ENCODE measurements at regions not wholly inside any gene's neighbourhood (a gene's known extent, or its start where the extent isn't known, plus 50 kb on each side); places are given as distances from the start of the nearest gene placed in this dataset.

DNA sequence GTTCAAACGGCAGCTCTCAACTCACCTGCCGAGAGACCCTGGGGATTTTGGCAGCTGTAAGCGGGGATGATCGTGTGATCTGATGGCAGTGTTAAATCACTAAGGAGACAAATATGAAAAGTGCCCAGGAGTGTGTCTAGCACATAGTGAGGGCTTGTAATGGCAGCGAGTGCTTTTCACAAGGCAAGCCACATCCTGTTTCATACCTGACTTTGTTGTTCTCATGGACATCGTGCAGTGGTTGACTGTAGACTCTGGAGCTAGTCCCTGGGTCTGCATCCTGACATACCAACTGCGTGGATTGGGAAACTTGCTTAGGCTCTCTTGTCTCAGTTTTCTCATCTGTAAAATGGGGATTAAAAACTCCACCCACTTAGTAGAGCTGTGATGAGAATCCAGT is 148.5 kb downstream of the VRK1 start:
- TF ChIP-seq RFX5 (IDR thresholded peaks at IDR 0.05; ENCODE audit: low read depth, low read length) (no peak), BHLHE40 (IDR thresholded peaks at IDR 0.05; ENCODE audit: low read depth, low read length) (no peak), CEBPB (IDR thresholded peaks at IDR 0.05; ENCODE audit: low read depth, low read length) (no peak), POLR2A (IDR thresholded peaks at IDR 0.05; ENCODE audit: low read depth, low read length) (no peak), RCOR1 (IDR thresholded peaks at IDR 0.05; ENCODE audit: insufficient replicate concordance, low read length) (no peak), RAD21 (IDR thresholded peaks at IDR 0.05; ENCODE audit: low read length) (no peak), FOS (IDR thresholded peaks at IDR 0.05; ENCODE audit: low read depth, low read length) (no peak), MAFK (IDR thresholded peaks at IDR 0.05; ENCODE audit: low read depth, low read length) (no peak), SMC3 (IDR thresholded peaks at IDR 0.05; ENCODE audit: low read depth, low read length) (no peak)
- TF ChIP-seq, protein P1, sequence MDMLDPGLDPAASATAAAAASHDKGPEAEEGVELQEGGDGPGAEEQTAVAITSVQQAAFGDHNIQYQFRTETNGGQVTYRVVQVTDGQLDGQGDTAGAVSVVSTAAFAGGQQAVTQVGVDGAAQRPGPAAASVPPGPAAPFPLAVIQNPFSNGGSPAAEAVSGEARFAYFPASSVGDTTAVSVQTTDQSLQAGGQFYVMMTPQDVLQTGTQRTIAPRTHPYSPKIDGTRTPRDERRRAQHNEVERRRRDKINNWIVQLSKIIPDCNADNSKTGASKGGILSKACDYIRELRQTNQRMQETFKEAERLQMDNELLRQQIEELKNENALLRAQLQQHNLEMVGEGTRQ (IDR thresholded peaks at IDR 0.05; ENCODE audit: low read depth, low read length), result no peak
- TF ChIP-seq, protein P2, sequence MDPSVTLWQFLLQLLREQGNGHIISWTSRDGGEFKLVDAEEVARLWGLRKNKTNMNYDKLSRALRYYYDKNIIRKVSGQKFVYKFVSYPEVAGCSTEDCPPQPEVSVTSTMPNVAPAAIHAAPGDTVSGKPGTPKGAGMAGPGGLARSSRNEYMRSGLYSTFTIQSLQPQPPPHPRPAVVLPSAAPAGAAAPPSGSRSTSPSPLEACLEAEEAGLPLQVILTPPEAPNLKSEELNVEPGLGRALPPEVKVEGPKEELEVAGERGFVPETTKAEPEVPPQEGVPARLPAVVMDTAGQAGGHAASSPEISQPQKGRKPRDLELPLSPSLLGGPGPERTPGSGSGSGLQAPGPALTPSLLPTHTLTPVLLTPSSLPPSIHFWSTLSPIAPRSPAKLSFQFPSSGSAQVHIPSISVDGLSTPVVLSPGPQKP (IDR thresholded peaks at IDR 0.05; ENCODE audit: borderline replicate concordance, low read depth, low read length), result no peak
- in situ Hi-C loops (cut with MboI; ENCODE audit: low sequenced_read_pairs) (no loop called here), dilution Hi-C loops (cut with HindIII; ENCODE audit: low sequenced_read_pairs, unreplicated experiment) (no loop called here), intact Hi-C loops (cut with micrococcal nuclease) (no loop called here)
- H2AK9ac ChIP-seq (replicated peaks; ENCODE audit: low read depth, low read length, poor library complexity), result no peak overlapping the region
- DNase-seq (no peak), ATAC-seq (ENCODE audit: low read depth) (no peak)
- H3K36me3 ChIP-seq (ENCODE audit: control insufficient read depth, insufficient read depth, low read length), result no peaks in the 10 kb centered on the region
- H3K79me1 ChIP-seq (ENCODE audit: low read depth in 1 of 2, low read length in 2 of 2), result no peaks in the 10 kb centered on the region
- no peak overlapping the region for H3K18ac ChIP-seq (ENCODE audit: low read depth, low read length)
- peaks cover 32% of the 10 kb centered on the region for H3K9me3 ChIP-seq (ENCODE audit: control insufficient read depth, insufficient read depth, low read length)
- no peak overlapping the region for H3K56ac ChIP-seq (ENCODE audit: extremely low read depth, insufficient read depth, low read length)
- H3K4ac ChIP-seq (ENCODE audit: low read depth, low read length), result no peak overlapping the region
- H3K9ac ChIP-seq (ENCODE audit: low read depth, low read length), result no peak overlapping the region
- POLR2A ChIA-PET (ENCODE audit: unreplicated experiment), result no interaction called here
- H3K4me2 ChIP-seq (ENCODE audit: low read depth, low read length), result no peak overlapping the region
- H3K14ac ChIP-seq (replicated peaks; ENCODE audit: low read depth, low read length), result no peak overlapping the region
- no peak overlapping the region for H2AFZ ChIP-seq (replicated peaks; ENCODE audit: low read length, poor library complexity)
- H2BK20ac ChIP-seq (ENCODE audit: low read depth, low read length), result no peak overlapping the region
- no peak overlapping the region for H2AK5ac ChIP-seq (ENCODE audit: low read depth, low read length)
- no peak overlapping the region for H2BK15ac ChIP-seq (ENCODE audit: low read depth, low read length)
- H4K8ac ChIP-seq (ENCODE audit: low read depth in 2 of 2, low read length in 2 of 2), result no peak overlapping the region
- no peak overlapping the region for H2BK5ac ChIP-seq (ENCODE audit: low read depth, low read length, poor library complexity, severe bottlenecking)
- no peaks in the 10 kb centered on the region for H3K9me1 ChIP-seq (ENCODE audit: insufficient read depth, low read length)
- no peaks in the 10 kb centered on the region for H3K27me3 ChIP-seq (ENCODE audit: control insufficient read depth, insufficient read depth, low read length)
- H4K5ac ChIP-seq (ENCODE audit: low read depth, low read length), result no peak overlapping the region
- no peaks in the 10 kb centered on the region for H4K20me1 ChIP-seq (ENCODE audit: insufficient read depth, low read length)
- WGBS, 2 experiments (ENCODE audit: extremely low coverage in 2 of 2, insufficient read length in 1 of 2), result 100% methylated on average over 1 of the region's 7 CpGs; no CpG with 5 or more reads in 1 of the 2 experiments
- no peak overlapping the region for H3K23ac ChIP-seq (ENCODE audit: low read depth, low read length)
- CTCF ChIA-PET, result no interaction called here
- no peak overlapping the region for H4K91ac ChIP-seq (ENCODE audit: insufficient read depth, low read depth, low read length)
- no peaks in the 10 kb centered on the region for H3K4me1 ChIP-seq (ENCODE audit: control insufficient read depth, insufficient read depth, low read length)
- H3K4me3 ChIP-seq (ENCODE audit: insufficient read depth, low read depth, low read length), result no peak overlapping the region
- BruUV-seq (replicated peaks), result no TSS peak
- H3K27ac ChIP-seq (ENCODE audit: insufficient read depth, low read length), result no peak overlapping the region
- H2BK120ac ChIP-seq (ENCODE audit: low read depth, low read length), result no peak overlapping the region

Measured in IMR-90 (cell line).